ENCODE measurements at regions not wholly inside any gene's neighbourhood (a gene's known extent, or its start where the extent isn't known, plus 50 kb on each side); places are given as distances from the start of the nearest gene placed in this dataset.

- TF ChIP-seq, protein P1, sequence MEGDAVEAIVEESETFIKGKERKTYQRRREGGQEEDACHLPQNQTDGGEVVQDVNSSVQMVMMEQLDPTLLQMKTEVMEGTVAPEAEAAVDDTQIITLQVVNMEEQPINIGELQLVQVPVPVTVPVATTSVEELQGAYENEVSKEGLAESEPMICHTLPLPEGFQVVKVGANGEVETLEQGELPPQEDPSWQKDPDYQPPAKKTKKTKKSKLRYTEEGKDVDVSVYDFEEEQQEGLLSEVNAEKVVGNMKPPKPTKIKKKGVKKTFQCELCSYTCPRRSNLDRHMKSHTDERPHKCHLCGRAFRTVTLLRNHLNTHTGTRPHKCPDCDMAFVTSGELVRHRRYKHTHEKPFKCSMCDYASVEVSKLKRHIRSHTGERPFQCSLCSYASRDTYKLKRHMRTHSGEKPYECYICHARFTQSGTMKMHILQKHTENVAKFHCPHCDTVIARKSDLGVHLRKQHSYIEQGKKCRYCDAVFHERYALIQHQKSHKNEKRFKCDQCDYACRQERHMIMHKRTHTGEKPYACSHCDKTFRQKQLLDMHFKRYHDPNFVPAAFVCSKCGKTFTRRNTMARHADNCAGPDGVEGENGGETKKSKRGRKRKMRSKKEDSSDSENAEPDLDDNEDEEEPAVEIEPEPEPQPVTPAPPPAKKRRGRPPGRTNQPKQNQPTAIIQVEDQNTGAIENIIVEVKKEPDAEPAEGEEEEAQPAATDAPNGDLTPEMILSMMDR (IDR thresholded peaks at IDR 0.05; ENCODE audit: extremely low read depth in 1 of 2, insufficient read depth in 1 of 2, low read depth in 1 of 2, low read length in 2 of 2): no peak
- TF ChIP-seq POLR2AphosphoS5 (IDR thresholded peaks at IDR 0.05; ENCODE audit: insufficient read depth, low read depth, low read length): no peak
- no peak for TF ChIP-seq EZH2 (IDR thresholded peaks at IDR 0.05; ENCODE audit: borderline replicate concordance, low read depth, low read length, severe bottlenecking)
- TF ChIP-seq POLR2A (IDR thresholded peaks at IDR 0.05; ENCODE audit: low read depth, low read length): no peak
- TF ChIP-seq, protein P2, sequence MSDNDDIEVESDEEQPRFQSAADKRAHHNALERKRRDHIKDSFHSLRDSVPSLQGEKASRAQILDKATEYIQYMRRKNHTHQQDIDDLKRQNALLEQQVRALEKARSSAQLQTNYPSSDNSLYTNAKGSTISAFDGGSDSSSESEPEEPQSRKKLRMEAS (IDR thresholded peaks at IDR 0.05; ENCODE audit: insufficient read depth, insufficient read length): no peak
- no peak for TF ChIP-seq FOS (IDR thresholded peaks at IDR 0.05; ENCODE audit: borderline replicate concordance, insufficient read depth, low read length)
These were observed 211.2 kb upstream of the PODXL start for GRCh38 chr7:131767591-131767990.
